Ecto neural progenitor cell (in vitro differentiated cells): ENCODE measurements at regions not wholly inside any gene's neighbourhood (a gene's known extent, or its start where the extent isn't known, plus 50 kb on each side); places are given as distances from the start of the nearest gene placed in this dataset.
"Not testable (repeated sequence)": the region's sequence is repeated elsewhere in the genome, so short reads cannot be mapped to it uniquely, and the experiment has no call there.

Experiments used
- DNase-seq: peaks from one replicate; pipeline ENCODE4 v3.0.0-alpha.2; 2018; ENCODE audit warnings: low spot score

- DNase-seq = no peak
These were observed 80.2 kb downstream of the TMEM47 start for GRCh38 chrX:34576864-34577263.

- no peak for DNase-seq
These were observed 91.1 kb downstream of the TMEM47 start for GRCh38 chrX:34565981-34566380.

GRCh38 chrX:34563804-34564203 is 93.3 kb downstream of the TMEM47 start:
- no peak for DNase-seq

- no peak for DNase-seq
These were observed 94.0 kb downstream of the TMEM47 start for GRCh38 chrX:34563061-34563460.

GRCh38 chrX:34562006-34562405 is 95.1 kb downstream of the TMEM47 start:
- DNase-seq = no peak

GRCh38 chrX:34560180-34560579 is 96.9 kb downstream of the TMEM47 start:
- no peak for DNase-seq

- DNase-seq = no peak
These were observed 97.8 kb downstream of the TMEM47 start for GRCh38 chrX:34559325-34559724.

GRCh38 chrX:34557733-34558132 is 99.4 kb downstream of the TMEM47 start:
- no peak for DNase-seq

GRCh38 chrX:34555481-34555880 is 101.6 kb downstream of the TMEM47 start:
- DNase-seq = no peak

GRCh38 chrX:34546366-34546765 is 110.7 kb downstream of the TMEM47 start:
- no peak for DNase-seq

GRCh38 chrX:34528081-34528480 is 129.0 kb downstream of the TMEM47 start:
- no peak for DNase-seq

- DNase-seq = no peak
These were observed 135.5 kb downstream of the TMEM47 start for GRCh38 chrX:34521563-34521962.

GRCh38 chrX:34509394-34509793 is 147.7 kb downstream of the TMEM47 start:
- no peak for DNase-seq

- no peak for DNase-seq
These were observed 154.0 kb downstream of the TMEM47 start for GRCh38 chrX:34503119-34503518.

GRCh38 chrX:34493086-34493485 is 164.0 kb downstream of the TMEM47 start:
- no peak for DNase-seq

- DNase-seq = no peak
These were observed 166.0 kb downstream of the TMEM47 start for GRCh38 chrX:34491126-34491525.

GRCh38 chrX:34487364-34487763 is 169.7 kb downstream of the TMEM47 start:
- no peak for DNase-seq

- DNase-seq = no peak
These were observed 173.1 kb downstream of the TMEM47 start for GRCh38 chrX:34483980-34484379.

GRCh38 chrX:34470507-34470906 is 186.6 kb downstream of the TMEM47 start:
- DNase-seq = no peak

GRCh38 chrX:34467437-34467836 is 189.6 kb downstream of the TMEM47 start:
- DNase-seq = no peak

GRCh38 chrX:34463220-34463619 is 193.9 kb downstream of the TMEM47 start:
- not testable (repeated sequence) for DNase-seq

GRCh38 chrX:34457850-34458249 is 199.2 kb downstream of the TMEM47 start:
- not testable (repeated sequence) for DNase-seq

- peak; percentile 46 for DNase-seq
These were observed 219.5 kb downstream of the TMEM47 start for GRCh38 chrX:34437586-34437985.

- DNase-seq = no peak
These were observed 230.8 kb downstream of the TMEM47 start for GRCh38 chrX:34426334-34426733.

- no peak for DNase-seq
These were observed 250.5 kb downstream of the TMEM47 start for GRCh38 chrX:34406580-34406979.
